Stimulated activated naive CD4-positive, alpha-beta T cell (primary cell): ENCODE measurements at regions not wholly inside any gene's neighbourhood (a gene's known extent, or its start where the extent isn't known, plus 50 kb on each side); places are given as distances from the start of the nearest gene placed in this dataset.

Source experiments
- DNase-seq, 6 experiments: peaks; one replicate each; lab custom pipeline; 2025; lab: John Stamatoyannopoulos, UW

DNA sequence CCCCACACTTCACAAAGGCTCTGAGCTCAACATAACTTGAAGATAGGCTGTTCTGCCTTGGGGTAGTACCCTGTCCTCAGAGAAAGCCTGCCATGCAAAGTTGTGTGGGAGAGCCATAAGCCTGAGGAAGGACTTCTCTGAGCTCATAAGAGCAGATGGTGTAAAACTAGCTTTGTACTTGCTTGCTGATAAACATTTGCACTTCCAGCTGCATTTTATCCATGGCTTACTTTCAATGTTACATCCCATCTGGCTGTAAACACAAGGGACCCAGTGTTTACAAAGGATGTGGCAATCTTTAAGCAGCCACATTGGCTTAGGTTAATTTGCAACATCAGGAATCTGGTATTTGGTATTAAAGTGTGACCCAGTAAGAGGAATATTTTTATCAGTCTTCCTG, 258.1 kb downstream of the IPO8 start:
- DNase-seq = no peak

DNA sequence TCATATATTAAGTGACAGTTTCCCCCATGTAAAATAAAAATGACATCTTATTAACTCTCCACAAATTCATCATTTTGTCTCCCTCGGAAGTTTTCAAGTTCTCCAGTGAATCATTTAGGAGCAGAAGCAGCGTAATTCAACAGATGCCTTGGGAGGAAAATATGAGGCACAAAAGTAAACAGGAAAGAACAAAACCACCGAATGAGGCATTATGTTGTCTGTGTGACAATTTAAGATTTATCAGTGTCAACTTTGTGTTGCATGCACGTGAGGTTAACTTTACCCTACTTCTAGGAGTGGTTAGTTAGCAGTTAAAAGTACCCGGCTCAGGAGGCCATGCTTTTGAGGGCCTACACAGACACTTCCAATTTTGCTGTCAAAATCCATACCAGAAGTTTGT, 258.6 kb downstream of the IPO8 start:
- no peak for DNase-seq

- no peak for DNase-seq
These were observed 267.6 kb downstream of the IPO8 start for GRCh38 chr12:30428098-30428497.

DNA sequence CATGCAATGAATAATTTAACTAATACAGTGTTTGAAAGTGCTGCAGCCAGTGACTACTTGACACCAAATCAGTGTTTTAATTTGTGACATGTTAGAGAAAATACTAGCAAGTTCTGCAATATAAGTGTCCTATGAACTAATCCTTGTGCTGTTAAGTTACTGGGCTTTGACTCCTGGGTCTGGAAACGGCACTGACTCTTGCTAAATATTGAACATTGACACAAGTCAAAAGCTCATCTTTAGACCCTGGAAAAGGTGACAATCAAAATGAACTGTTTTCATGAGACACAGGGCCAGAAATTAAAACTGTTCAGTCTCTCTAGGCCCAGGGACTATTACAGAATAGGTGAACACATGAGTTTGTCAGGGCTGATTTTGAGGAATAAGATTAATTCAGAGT, 268.1 kb downstream of the IPO8 start:
- no peak for DNase-seq

DNA sequence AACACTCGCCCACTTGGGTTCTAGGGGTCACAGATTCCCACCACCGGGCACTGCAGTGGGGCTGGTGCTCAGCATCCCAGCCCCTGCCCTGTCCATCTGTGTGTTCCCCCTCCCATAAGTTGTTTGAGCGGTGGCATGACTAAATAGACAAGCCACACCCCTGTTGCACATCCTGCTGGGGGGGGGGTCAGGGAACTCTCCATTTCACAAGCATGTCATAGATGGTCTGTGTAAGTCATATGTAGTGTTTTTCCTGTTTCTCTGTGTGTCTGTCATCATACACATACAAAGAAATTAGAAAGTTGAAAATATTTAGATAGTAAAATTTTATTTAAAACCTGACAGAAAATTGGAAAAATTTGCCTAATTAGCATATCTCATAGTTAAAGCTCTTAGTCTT, 270.2 kb downstream of the IPO8 start:
- DNase-seq = no peak

DNA sequence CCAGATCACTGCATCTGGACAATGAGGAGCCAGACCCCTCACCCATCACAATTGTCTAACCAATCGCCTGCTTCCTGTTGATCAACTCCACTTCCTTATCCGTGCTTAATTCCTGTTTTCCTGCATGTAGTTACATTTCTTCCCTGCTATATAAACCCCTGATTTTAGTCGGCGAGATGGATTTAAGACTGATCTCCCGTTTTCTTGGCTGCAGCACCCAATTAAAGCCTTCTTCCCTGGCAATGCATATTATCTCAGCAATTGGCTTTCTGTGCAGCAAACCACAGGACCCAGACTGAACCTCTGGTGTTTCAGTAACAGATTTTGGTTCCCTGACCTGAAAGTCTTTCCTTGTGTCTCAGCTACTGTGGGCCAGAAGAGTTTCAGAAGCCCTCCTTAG, 272.3 kb downstream of the IPO8 start:
- no peak for DNase-seq

DNA sequence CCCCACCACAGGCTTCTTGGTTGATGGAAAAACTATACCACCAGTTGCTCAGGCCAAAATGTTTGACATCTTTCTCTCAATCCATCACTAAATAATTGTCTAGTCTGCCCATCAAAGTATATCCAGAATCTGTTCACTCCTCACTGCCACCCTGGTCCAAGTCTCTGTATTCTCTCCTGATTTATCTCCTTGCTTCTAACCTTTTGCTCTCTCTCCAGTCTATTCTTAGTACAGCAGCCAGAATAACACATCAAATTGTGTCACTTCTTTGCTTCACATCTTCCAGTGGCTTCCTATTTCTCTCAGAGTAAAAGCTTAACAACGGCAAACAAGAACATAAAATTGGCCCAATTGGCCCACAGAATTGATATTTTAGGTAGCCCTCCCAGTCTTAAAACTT, 272.8 kb downstream of the IPO8 start:
- DNase-seq = no peak

- DNase-seq = no peak
These were observed 275.1 kb downstream of the IPO8 start for GRCh38 chr12:30420561-30420960.

DNA sequence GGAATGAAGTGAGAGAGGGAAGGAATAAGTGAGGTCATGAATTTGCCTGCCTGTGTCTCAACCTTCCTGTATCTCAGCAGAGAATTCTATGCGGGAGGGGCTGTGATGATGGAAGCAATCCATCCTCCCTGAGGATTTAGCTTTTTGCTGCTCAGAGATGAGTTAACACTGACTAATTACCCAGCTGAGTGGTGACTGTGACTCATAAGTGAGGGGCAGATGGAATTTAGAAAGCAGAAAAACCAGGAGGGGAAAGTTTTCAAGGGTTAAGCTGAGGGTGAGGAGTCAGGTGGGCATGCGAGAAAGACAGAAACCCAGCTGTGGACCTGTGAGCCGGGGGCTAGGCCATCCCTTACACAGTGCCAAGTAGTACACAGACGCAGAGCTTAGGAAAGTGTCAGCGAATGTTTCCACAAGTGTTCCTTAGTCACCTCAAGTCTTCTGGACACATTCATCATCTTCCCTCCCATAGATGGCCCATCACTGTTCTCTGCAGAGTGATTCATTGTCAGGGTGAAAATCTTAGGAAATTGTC, 277.9 kb downstream of the IPO8 start:
- no peak for DNase-seq

GRCh38 chr12:30416631-30417030, 279.0 kb downstream of the IPO8 start:
- no peak for DNase-seq

GRCh38 chr12:30415777-30416176, 279.9 kb downstream of the IPO8 start:
- DNase-seq = no peak

- no peak for DNase-seq
These were observed 281.2 kb downstream of the IPO8 start for GRCh38 chr12:30414507-30414906.

- DNase-seq = no peak
These were observed 295.3 kb downstream of the IPO8 start for GRCh38 chr12:30400349-30400748.

DNA sequence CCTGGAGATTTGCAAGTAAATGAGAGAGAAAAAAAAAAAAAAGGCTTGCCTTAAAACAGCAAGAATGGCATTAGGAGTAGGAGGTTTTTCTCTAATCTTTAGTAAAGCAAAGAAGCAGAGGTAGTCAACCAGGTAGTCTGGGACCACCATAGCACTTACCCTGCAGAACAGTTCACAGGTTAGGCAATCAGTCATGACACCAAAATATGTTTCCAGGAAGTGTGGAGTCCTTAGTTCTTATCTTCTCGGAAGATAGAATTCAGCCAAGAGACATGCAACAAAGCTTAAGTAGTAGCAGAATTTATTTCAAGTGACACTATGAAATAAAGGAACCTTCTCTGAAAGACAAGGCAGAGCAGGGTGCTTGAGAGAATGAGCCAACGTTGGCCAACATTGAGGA, 295.8 kb downstream of the IPO8 start:
- DNase-seq = no peak

GRCh38 chr12:30396576-30396975, 299.1 kb downstream of the IPO8 start:
- DNase-seq = no peak

DNA sequence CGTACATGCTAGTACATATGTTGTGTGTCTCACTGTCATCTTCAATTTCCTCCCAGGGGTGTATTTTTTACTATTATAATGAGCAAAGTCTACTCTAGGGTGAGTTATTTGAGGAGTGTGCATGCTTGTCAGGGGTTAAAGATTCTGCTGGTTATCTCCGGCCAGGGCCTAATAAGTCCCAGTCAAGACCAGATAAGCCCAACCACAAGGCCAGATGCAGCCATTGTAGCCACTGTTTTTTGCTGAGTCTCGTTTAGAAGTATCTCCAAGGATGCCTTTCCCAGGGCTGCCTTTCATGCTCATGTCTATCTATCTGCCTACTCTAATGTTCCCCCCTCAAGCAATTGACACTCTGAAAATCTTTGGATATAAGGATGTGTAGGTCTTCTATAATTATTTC, 300.5 kb downstream of the IPO8 start:
- DNase-seq = no peak

DNA sequence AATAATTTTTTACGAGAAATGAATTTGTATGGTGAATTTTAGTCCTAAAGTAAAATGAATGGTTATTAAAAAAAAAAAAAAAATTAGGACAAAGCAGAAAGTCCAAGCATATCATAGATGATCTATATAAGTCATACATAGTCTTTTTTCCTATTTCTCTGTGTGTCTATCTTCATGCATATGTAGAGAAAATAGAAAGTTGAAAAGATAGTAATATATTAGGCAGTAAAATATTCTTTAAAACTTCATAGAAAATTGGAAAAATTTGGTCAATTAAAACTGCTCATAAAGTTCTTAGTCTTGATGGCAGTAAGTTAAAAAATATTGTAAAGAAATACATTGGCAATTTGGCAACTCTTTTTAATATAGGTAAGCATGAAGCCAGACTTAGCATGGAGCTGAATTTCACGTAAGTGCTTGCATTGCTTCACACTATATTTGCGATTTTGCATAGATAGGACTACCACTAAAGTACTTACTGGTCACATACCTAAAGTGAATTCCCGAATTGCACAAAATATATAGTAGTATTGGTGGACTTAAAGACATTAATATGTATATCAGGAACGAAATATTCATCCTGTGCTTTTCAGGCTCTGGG, 303.8 kb downstream of the IPO8 start:
- DNase-seq = no peak

- DNase-seq = no peak
These were observed 310.0 kb downstream of the IPO8 start for GRCh38 chr12:30385706-30386105.

DNA sequence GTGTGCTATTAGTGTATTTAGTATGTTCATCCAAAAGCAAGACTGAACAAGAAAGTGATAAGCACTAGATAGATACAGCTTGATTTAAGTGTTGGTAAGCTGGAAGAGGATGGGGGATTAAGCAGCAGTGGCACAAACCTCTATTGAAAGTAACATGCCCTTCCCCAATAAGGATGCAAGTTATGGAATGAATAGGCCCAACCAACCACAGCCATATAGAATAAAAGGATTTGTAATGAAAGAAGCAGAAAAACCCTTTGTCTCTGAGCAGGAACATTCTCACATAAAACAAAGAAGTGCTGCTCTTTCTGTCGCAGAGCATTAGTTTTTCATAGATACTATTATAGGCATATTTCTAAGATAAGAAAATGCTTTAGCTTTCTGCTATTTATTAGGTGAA, 310.7 kb downstream of the IPO8 start:
- no peak for DNase-seq

DNA sequence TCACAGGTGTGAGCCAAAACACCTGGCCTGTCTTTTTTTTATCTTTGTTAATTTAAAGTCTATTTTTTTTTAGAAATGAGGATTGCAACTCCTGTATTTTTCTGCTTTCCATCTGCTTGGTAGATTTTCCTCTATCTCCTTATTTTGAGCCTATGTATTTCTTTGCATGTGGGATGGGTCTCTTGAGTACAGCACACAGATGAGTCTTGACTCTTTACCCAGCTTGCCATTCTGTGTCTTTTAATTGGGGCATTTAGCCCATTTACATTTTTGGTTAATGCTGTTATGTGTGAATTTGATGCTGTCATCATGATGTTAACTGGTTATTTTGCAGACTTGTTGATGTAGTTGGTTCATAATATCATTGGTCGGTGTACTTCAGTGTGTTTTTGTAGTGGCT, 317.4 kb downstream of the IPO8 start:
- no peak for DNase-seq

DNA sequence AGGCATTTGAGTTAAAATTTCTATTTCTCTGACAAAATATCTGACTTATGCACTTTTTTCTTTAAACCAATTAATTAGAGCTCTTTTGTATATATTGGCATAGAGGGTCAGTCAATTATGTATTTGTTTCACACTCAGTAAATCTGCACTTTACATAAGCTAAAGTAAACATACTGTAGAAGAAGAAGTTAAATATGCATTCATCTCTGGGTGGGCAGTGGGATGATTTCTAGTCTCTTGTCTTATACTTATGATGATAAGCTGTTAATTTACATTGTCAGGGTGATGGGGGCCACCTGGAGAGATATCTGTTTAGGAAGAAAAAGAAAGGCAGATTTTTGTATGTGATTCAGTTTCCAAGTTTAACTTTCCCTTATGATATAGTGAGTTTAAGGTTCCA, 330.8 kb downstream of the IPO8 start:
- no peak for DNase-seq

DNA sequence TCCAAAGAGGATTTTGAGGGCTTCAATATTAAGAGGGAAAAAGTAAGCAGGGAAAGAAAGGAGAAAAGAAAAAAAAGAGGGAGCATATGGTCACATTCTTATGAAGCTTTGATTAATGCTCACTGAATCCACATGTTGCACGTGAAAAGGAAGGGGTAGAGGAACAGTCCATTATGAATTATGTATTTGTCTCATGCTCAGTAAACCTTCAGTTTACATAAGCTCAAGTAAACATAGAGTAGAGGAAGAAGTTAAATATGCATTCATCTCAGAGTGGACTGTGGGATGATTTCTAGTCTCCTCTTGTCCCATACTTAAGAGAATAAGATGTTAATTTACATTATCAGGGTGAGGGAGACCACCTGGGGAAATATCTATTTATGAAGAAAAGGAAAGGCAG, 334.5 kb downstream of the IPO8 start:
- DNase-seq = no peak

DNA sequence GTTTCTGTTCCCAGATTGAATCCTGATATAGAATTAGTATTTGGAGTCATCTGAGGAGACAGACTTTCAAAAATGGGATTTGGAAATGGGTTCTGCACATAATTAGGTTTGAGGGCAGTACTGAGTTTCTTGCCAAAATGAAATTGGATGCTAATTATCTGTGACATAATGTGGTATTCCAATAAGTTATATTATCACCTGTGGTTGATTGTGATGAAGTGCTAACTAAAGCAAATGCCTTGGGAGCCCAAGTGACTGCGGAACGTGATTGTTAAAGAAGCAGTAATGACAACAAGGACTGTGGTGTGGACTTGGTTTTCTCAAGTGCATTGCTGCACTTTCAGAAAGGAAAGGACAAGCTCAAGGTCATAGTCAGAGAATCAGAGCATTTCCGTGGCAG, 337.0 kb downstream of the IPO8 start:
- DNase-seq = no peak

DNA sequence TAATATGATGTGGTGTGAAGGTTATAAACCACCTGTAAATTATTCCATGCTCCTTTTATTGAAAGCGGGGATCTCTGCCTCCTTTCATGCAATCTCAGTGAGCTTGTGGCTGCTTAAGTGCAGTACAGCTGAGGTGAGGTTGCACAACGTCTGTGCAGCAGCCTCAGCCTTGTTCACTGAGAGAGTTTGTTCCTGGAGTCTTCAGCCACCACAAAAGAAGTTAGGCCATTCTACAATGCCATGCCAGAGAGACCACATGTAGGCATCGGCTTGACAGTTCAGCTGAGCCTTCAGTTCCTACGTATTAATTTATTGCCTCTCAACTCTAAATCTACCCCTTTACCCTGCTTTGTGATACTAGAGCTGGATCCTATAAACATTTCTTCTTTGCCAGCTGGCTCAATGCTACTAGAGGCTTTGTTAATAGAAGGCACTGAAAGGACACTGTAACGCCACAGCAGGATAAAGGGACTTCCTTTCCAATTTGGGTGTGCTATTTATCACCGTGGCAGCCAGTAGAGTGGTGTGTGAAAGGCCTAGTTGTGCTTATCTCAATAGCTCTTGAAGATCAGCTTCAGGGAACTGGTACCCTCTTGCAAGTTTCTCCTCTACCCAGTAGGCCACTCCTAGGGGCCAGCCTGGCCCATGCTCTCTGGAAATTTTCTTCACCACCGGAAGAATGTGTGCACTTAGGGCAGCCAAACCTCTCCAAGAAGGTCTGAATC, 337.7 kb downstream of the IPO8 start:
- DNase-seq = no peak
